ENCODE measurements at regions not wholly inside any gene's neighbourhood (a gene's known extent, or its start where the extent isn't known, plus 50 kb on each side); places are given as distances from the start of the nearest gene placed in this dataset.

DNA sequence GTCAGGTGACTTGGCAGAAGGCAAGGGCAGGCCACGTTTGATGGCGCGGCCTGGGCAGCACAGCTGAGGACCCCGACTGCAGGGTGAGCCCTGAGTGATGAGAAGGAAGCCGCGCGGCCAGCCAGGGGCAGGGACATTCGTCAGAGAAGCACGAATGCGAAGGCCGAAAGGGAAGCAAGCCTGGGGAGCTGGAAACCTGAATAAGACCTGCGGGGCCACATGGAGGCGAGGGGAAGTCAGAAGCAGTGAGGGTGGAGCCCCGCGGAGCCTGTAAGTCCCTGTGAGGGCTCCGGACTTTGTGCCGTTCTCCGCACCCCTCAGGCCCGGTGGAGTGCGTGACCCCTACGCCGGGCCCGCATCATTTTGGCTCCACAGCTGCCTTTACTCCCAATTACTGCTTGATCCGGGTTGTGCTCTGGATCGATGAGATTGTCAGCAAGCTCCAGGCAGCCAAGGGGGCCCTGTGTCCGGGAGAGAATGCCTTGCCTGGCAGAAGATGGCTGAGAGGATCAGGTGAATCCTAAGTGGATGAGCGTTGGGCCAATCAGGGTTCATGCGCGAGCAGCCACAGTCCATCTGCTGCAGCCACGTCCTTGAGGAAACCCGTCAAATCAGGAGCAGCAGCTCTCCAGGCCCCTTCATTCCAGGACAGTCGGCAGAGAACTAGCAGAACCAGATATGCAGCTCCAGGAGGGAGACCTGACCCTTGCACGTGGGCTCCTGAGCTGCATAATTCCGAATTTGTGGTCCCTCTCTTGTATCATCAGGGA lies 293.3 kb upstream of the SHH start:
- FAIRE-seq (no peak), DNase-seq (no peak)
- no peak overlapping the region for H3K4me3 ChIP-seq (ENCODE audit: low read depth in 1 of 3, low read length in 3 of 3)
- no peak overlapping the region for H3K27ac ChIP-seq (ENCODE audit: low read depth in 1 of 3, low read length in 2 of 3)
- H3K36me3 ChIP-seq (ENCODE audit: control insufficient read depth in 3 of 3, insufficient read depth in 2 of 3, low read depth in 1 of 3, low read length in 3 of 3) = no peaks in the 10 kb centered on the region
- H3K27me3 ChIP-seq (ENCODE audit: control insufficient read depth in 3 of 3, insufficient read depth in 3 of 3, low read length in 3 of 3) = no peaks in the 10 kb centered on the region
- H3K4me1 ChIP-seq (ENCODE audit: control insufficient read depth in 3 of 3, insufficient read depth in 2 of 3, low read depth in 1 of 3, low read length in 2 of 3) = no peaks in the 10 kb centered on the region
- WGBS, 3 donors = 73 to 80% (median 79%) methylated on average over 34 of the region's 34 CpGs
- H3K9me3 ChIP-seq (ENCODE audit: control insufficient read depth in 2 of 2, insufficient read depth in 1 of 2, low read depth in 1 of 2, low read length in 1 of 2) = no peaks in the 10 kb centered on the region

DNA sequence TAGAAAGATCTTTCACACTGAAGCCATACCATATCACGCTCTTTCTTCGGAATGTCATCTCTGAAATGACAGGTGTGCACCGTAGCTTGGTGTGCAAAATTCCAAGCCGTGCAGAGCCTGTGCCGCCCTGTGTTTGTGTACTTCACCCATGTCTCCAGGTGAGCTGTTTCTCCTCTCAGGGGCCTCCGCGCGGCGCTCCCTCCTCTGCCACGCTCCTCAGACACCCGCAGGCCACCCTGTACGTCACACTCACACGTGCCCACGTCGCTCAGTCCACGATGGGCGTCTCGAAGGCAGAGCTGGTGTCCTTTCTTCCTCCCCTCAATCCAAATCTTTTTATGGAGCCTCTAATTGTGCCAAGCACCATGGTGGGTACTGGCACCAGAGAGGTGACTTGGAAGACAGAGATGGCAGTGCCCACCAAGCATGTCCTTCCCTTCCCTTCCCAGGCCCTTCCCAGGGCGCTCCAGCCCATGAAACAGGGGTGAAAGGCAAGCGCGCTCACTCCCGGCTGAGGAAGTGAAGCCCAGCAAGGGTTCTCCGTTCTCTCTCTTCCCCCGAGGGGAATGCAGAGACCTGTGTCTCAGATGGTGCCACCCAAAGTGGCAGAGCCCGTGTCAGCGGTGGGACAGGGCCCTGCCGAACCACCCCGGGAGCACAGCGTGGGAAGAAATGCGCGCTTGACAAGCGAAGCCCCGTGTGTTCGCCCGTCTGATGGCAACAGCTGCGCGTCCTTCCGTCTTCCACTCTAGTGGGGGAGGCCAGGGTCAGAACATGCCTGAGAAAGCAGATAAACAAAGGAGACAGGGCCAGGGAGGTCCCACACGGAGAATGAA lies 292.5 kb upstream of the SHH start:
- DNase-seq (no peak), FAIRE-seq (no peak)
- H3K27ac ChIP-seq (ENCODE audit: low read depth in 1 of 3, low read length in 2 of 3) = no peak overlapping the region
- H3K4me1 ChIP-seq (ENCODE audit: control insufficient read depth in 3 of 3, insufficient read depth in 2 of 3, low read depth in 1 of 3, low read length in 2 of 3) = no peaks in the 10 kb centered on the region
- no peaks in the 10 kb centered on the region for H3K9me3 ChIP-seq (ENCODE audit: control insufficient read depth in 2 of 2, insufficient read depth in 1 of 2, low read depth in 1 of 2, low read length in 1 of 2)
- no peaks in the 10 kb centered on the region for H3K27me3 ChIP-seq (ENCODE audit: control insufficient read depth in 3 of 3, insufficient read depth in 3 of 3, low read length in 3 of 3)
- H3K36me3 ChIP-seq (ENCODE audit: control insufficient read depth in 3 of 3, insufficient read depth in 2 of 3, low read depth in 1 of 3, low read length in 3 of 3) = no peaks in the 10 kb centered on the region
- no peak overlapping the region for H3K4me3 ChIP-seq (ENCODE audit: low read depth in 1 of 3, low read length in 3 of 3)
- whole genome bisulfite sequencing, 3 donors = 90 to 93% (median 91%) methylated on average over 39 of the region's 39 CpGs

- no peaks in the 10 kb centered on the region for H3K9me3 ChIP-seq (ENCODE audit: control insufficient read depth in 2 of 2, insufficient read depth in 1 of 2, low read depth in 1 of 2, low read length in 1 of 2)
- H3K4me1 ChIP-seq (ENCODE audit: control insufficient read depth in 3 of 3, insufficient read depth in 2 of 3, low read depth in 1 of 3, low read length in 2 of 3) = no peaks in the 10 kb centered on the region
- H3K27me3 ChIP-seq (ENCODE audit: control insufficient read depth in 3 of 3, insufficient read depth in 3 of 3, low read length in 3 of 3) = no peaks in the 10 kb centered on the region
- no peak overlapping the region for H3K4me3 ChIP-seq (ENCODE audit: low read depth in 1 of 3, low read length in 3 of 3)
- 71 to 89% (median 82%) methylated on average over 1 of the region's 1 CpG for WGBS, 3 donors
- FAIRE-seq (no peak), DNase-seq (no peak)
- no peak overlapping the region for H3K27ac ChIP-seq (ENCODE audit: low read depth in 1 of 3, low read length in 2 of 3)
- no peaks in the 10 kb centered on the region for H3K36me3 ChIP-seq (ENCODE audit: control insufficient read depth in 3 of 3, insufficient read depth in 2 of 3, low read depth in 1 of 3, low read length in 3 of 3)
Observed at GRCh38 chr7:156102267-156102666, 290.0 kb upstream of the SHH start.

DNA sequence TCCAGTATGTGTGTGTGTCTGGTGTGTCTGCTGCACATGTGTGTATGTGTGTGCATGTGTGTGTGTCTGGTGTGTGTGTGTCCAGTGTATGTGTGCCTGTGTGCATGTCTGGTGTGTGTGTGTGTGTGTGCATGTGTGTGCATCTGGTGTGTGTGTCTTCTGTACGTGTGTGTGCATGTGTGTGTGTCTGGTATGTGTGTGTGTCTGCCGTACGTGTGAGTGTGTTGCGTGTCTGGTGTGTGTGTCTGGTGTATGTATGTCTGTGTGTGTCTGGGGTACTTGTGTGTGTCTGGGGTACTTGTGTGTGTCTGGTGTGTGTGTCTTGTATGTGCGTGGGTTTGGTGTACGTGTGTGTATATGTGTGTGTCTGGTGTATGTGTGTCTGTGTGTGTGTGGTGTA lies 289.1 kb upstream of the SHH start:
- no peaks in the 10 kb centered on the region for H3K27me3 ChIP-seq (ENCODE audit: control insufficient read depth in 3 of 3, insufficient read depth in 3 of 3, low read length in 3 of 3)
- H3K4me1 ChIP-seq (ENCODE audit: control insufficient read depth in 3 of 3, insufficient read depth in 2 of 3, low read depth in 1 of 3, low read length in 2 of 3) = no peaks in the 10 kb centered on the region
- FAIRE-seq (no peak), DNase-seq (no peak)
- H3K27ac ChIP-seq (ENCODE audit: low read depth in 1 of 3, low read length in 2 of 3) = no peak overlapping the region
- no peak overlapping the region for H3K4me3 ChIP-seq (ENCODE audit: low read depth in 1 of 3, low read length in 3 of 3)
- WGBS, 3 donors = 93 to 96% (median 95%) methylated on average over 6 of the region's 6 CpGs
- H3K9me3 ChIP-seq (ENCODE audit: control insufficient read depth in 2 of 2, insufficient read depth in 1 of 2, low read depth in 1 of 2, low read length in 1 of 2) = no peaks in the 10 kb centered on the region
- H3K36me3 ChIP-seq (ENCODE audit: control insufficient read depth in 3 of 3, insufficient read depth in 2 of 3, low read depth in 1 of 3, low read length in 3 of 3) = no peaks in the 10 kb centered on the region

- Histone ChIP-seq H3K36me3 (ENCODE audit: control insufficient read depth in 3 of 3, insufficient read depth in 2 of 3, low read depth in 1 of 3, low read length in 3 of 3) (no peaks in the 10 kb centered on the region), H3K27me3 (ENCODE audit: control insufficient read depth in 3 of 3, insufficient read depth in 3 of 3, low read length in 3 of 3) (no peaks in the 10 kb centered on the region), H3K9me3 (ENCODE audit: control insufficient read depth in 2 of 2, insufficient read depth in 1 of 2, low read depth in 1 of 2, low read length in 1 of 2) (no peaks in the 10 kb centered on the region), H3K4me1 (ENCODE audit: control insufficient read depth in 3 of 3, insufficient read depth in 2 of 3, low read depth in 1 of 3, low read length in 2 of 3) (no peaks in the 10 kb centered on the region), H3K4me3 (ENCODE audit: low read depth in 1 of 3, low read length in 3 of 3) (no peak overlapping the region), H3K27ac (ENCODE audit: low read depth in 1 of 3, low read length in 2 of 3) (no peak overlapping the region)
- WGBS, 3 donors = 72 to 86% (median 76%) methylated on average over 6 of the region's 6 CpGs
- no peak for DNase-seq
- FAIRE-seq = no peak
Observed at GRCh38 chr7:156100086-156100485, 287.8 kb upstream of the SHH start.

- no peaks in the 10 kb centered on the region for H3K4me1 ChIP-seq (ENCODE audit: control insufficient read depth in 3 of 3, insufficient read depth in 2 of 3, low read depth in 1 of 3, low read length in 2 of 3)
- H3K36me3 ChIP-seq (ENCODE audit: control insufficient read depth in 3 of 3, insufficient read depth in 2 of 3, low read depth in 1 of 3, low read length in 3 of 3) = no peaks in the 10 kb centered on the region
Observed at GRCh38 chr7:156099085-156099484, 286.8 kb upstream of the SHH start.

DNA sequence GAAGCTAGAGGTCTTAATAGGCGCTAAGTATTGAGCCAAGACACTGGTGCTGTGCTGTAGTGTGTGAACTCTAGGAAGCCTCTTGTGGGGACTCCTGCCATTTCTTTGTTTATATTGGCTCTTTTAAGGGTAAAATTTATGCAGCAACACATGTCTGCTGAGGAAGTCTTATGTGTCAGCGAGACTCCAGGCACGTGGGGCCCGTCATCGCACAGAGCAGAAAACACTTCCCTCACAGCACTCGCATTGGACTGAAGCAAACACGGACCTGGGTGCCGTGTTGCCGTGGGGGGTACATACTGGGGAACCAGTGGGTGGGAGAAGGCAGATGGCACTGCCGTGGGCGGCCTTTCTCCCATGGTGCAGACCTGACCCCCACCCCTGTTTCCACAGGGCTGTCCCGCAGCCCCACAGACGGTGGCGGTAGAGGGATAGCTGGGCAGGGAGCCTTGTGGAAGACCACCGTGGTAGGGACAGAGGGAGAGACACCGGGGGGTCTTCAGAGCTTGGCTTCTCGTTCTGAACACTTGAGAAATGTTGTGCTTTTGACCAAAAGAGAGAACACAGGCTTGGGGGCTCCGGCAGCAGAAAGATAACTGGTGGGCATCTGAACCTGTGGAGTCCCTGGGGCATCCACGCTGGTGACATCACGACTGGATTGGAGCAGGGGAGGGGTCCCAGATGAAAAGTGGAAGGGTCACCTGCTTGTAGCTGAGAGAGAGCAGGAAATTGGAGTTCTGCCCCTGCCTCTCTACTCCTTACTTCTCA lies 284.7 kb upstream of the SHH start:
- Histone ChIP-seq H3K4me1 (ENCODE audit: control insufficient read depth in 3 of 3, insufficient read depth in 2 of 3, low read depth in 1 of 3, low read length in 2 of 3) (no peaks in the 10 kb centered on the region), H3K27me3 (ENCODE audit: control insufficient read depth in 3 of 3, insufficient read depth in 3 of 3, low read length in 3 of 3) (no peaks in the 10 kb centered on the region), H3K27ac (ENCODE audit: low read depth in 1 of 3, low read length in 2 of 3) (no peak overlapping the region), H3K4me3 (ENCODE audit: low read depth in 1 of 3, low read length in 3 of 3) (no peak overlapping the region), H3K36me3 (ENCODE audit: control insufficient read depth in 3 of 3, insufficient read depth in 2 of 3, low read depth in 1 of 3, low read length in 3 of 3) (no peaks in the 10 kb centered on the region), H3K9me3 (ENCODE audit: control insufficient read depth in 2 of 2, insufficient read depth in 1 of 2, low read depth in 1 of 2, low read length in 1 of 2) (no peaks in the 10 kb centered on the region)
- DNase-seq (no peak), FAIRE-seq (no peak)
- 67 to 89% (median 82%) methylated on average over 20 of the region's 20 CpGs for WGBS, 3 donors

More at GRCh38 chr7:156099085-156099484, 286.8 kb upstream of the SHH start:
- FAIRE-seq = no peak
- no peak overlapping the region for H3K27ac ChIP-seq (ENCODE audit: low read depth in 1 of 3, low read length in 2 of 3)
- no peak for DNase-seq
- no peaks in the 10 kb centered on the region for H3K27me3 ChIP-seq (ENCODE audit: control insufficient read depth in 3 of 3, insufficient read depth in 3 of 3, low read length in 3 of 3)
- 89 to 91% (median 91%) methylated on average over 10 of the region's 10 CpGs for WGBS, 3 donors
- no peak overlapping the region for H3K4me3 ChIP-seq (ENCODE audit: low read depth in 1 of 3, low read length in 3 of 3)
- no peaks in the 10 kb centered on the region for H3K9me3 ChIP-seq (ENCODE audit: control insufficient read depth in 2 of 2, insufficient read depth in 1 of 2, low read depth in 1 of 2, low read length in 1 of 2)

GRCh38 chr7:156095908-156096539 lies 283.8 kb upstream of the SHH start:
- Histone ChIP-seq H3K4me3 (ENCODE audit: low read depth in 1 of 3, low read length in 3 of 3) (no peak overlapping the region), H3K27ac (ENCODE audit: low read depth in 1 of 3, low read length in 2 of 3) (no peak overlapping the region), H3K9me3 (ENCODE audit: control insufficient read depth in 2 of 2, insufficient read depth in 1 of 2, low read depth in 1 of 2, low read length in 1 of 2) (no peaks in the 10 kb centered on the region), H3K4me1 (ENCODE audit: control insufficient read depth in 3 of 3, insufficient read depth in 2 of 3, low read depth in 1 of 3, low read length in 2 of 3) (no peaks in the 10 kb centered on the region), H3K36me3 (ENCODE audit: control insufficient read depth in 3 of 3, insufficient read depth in 2 of 3, low read depth in 1 of 3, low read length in 3 of 3) (no peaks in the 10 kb centered on the region), H3K27me3 (ENCODE audit: control insufficient read depth in 3 of 3, insufficient read depth in 3 of 3, low read length in 3 of 3) (no peaks in the 10 kb centered on the region)
- DNase-seq (no peak), FAIRE-seq (no peak)
- 57 to 74% (median 60%) methylated on average over 9 of the region's 9 CpGs for WGBS, 3 donors
